ENCODE measurements at regions not wholly inside any gene's neighbourhood (a gene's known extent, or its start where the extent isn't known, plus 50 kb on each side); places are given as distances from the start of the nearest gene placed in this dataset.
"Not testable (repeated sequence)": the region's sequence is repeated elsewhere in the genome, so short reads cannot be mapped to it uniquely, and the experiment has no call there.

- H3K27ac ChIP-seq (ENCODE audit: low read depth, low read length): no peak overlapping the region
- no peaks in the 10 kb centered on the region for H3K36me3 ChIP-seq (ENCODE audit: control insufficient read depth, insufficient read depth, low read length)
- no peaks in the 10 kb centered on the region for H3K4me1 ChIP-seq (ENCODE audit: control insufficient read depth, insufficient read depth, low read length)
- H3K4me3 ChIP-seq (ENCODE audit: low read depth, low read length): no peak overlapping the region
- no peak overlapping the region for H3K9ac ChIP-seq (ENCODE audit: low read depth, low read length)
- H3K9me3 ChIP-seq (ENCODE audit: control insufficient read depth, insufficient read depth, low read length): no peaks in the 10 kb centered on the region; the same call in 1 of the 2 replicates
- no peaks in the 10 kb centered on the region for H3K27me3 ChIP-seq (ENCODE audit: control insufficient read depth, insufficient read depth, low read length)
These were observed 150.0 kb upstream of the CHL1 start for GRCh38 chr3:46576-46975.

GRCh38 chr3:53441-53840 is 143.1 kb upstream of the CHL1 start:
- H3K9ac ChIP-seq (ENCODE audit: low read depth, low read length); H3K9me3 ChIP-seq (ENCODE audit: control insufficient read depth, insufficient read depth, low read length); H3K4me3 ChIP-seq (ENCODE audit: low read depth, low read length); H3K36me3 ChIP-seq (ENCODE audit: control insufficient read depth, insufficient read depth, low read length); H3K27me3 ChIP-seq (ENCODE audit: control insufficient read depth, insufficient read depth, low read length); H3K27ac ChIP-seq (ENCODE audit: low read depth, low read length); H3K4me1 ChIP-seq (ENCODE audit: control insufficient read depth, insufficient read depth, low read length): not testable (repeated sequence)

- Histone ChIP-seq H3K9me3 (ENCODE audit: control insufficient read depth, insufficient read depth, low read length) (no peaks in the 10 kb centered on the region; the same call in 1 of the 2 replicates), H3K4me3 (ENCODE audit: low read depth, low read length) (no peak overlapping the region), H3K4me1 (ENCODE audit: control insufficient read depth, insufficient read depth, low read length) (no peaks in the 10 kb centered on the region), H3K27ac (ENCODE audit: low read depth, low read length) (no peak overlapping the region), H3K9ac (ENCODE audit: low read depth, low read length) (no peak overlapping the region), H3K27me3 (ENCODE audit: control insufficient read depth, insufficient read depth, low read length) (no peaks in the 10 kb centered on the region), H3K36me3 (ENCODE audit: control insufficient read depth, insufficient read depth, low read length) (no peaks in the 10 kb centered on the region)
These were observed 142.3 kb upstream of the CHL1 start for GRCh38 chr3:54240-54639.

- Histone ChIP-seq H3K9ac (ENCODE audit: low read depth, low read length) (no peak overlapping the region), H3K36me3 (ENCODE audit: control insufficient read depth, insufficient read depth, low read length) (no peaks in the 10 kb centered on the region), H3K9me3 (ENCODE audit: control insufficient read depth, insufficient read depth, low read length) (no peaks in the 10 kb centered on the region), H3K27me3 (ENCODE audit: control insufficient read depth, insufficient read depth, low read length) (no peaks in the 10 kb centered on the region), H3K27ac (ENCODE audit: low read depth, low read length) (no peak overlapping the region), H3K4me3 (ENCODE audit: low read depth, low read length) (no peak overlapping the region), H3K4me1 (ENCODE audit: control insufficient read depth, insufficient read depth, low read length) (no peaks in the 10 kb centered on the region)
These were observed 139.9 kb upstream of the CHL1 start for GRCh38 chr3:56672-57071.

- Histone ChIP-seq H3K4me3 (ENCODE audit: low read depth, low read length) (no peak overlapping the region), H3K4me1 (ENCODE audit: control insufficient read depth, insufficient read depth, low read length) (peaks cover 11% of the 10 kb centered on the region; the same call in 1 of the 2 replicates), H3K9ac (ENCODE audit: low read depth, low read length) (no peak overlapping the region), H3K27ac (ENCODE audit: low read depth, low read length) (no peak overlapping the region), H3K27me3 (ENCODE audit: control insufficient read depth, insufficient read depth, low read length) (no peaks in the 10 kb centered on the region), H3K36me3 (ENCODE audit: control insufficient read depth, insufficient read depth, low read length) (no peaks in the 10 kb centered on the region), H3K9me3 (ENCODE audit: control insufficient read depth, insufficient read depth, low read length) (no peaks in the 10 kb centered on the region)
These were observed 136.7 kb upstream of the CHL1 start for GRCh38 chr3:59854-60253.

- H3K9ac ChIP-seq (ENCODE audit: low read depth, low read length): no peak overlapping the region
- H3K36me3 ChIP-seq (ENCODE audit: control insufficient read depth, insufficient read depth, low read length): no peaks in the 10 kb centered on the region
- H3K4me3 ChIP-seq (ENCODE audit: low read depth, low read length): no peak overlapping the region
- peaks cover 11% of the 10 kb centered on the region; the same call in 1 of the 2 replicates for H3K4me1 ChIP-seq (ENCODE audit: control insufficient read depth, insufficient read depth, low read length)
- H3K9me3 ChIP-seq (ENCODE audit: control insufficient read depth, insufficient read depth, low read length): no peaks in the 10 kb centered on the region
- H3K27ac ChIP-seq (ENCODE audit: low read depth, low read length): no peak overlapping the region
- H3K27me3 ChIP-seq (ENCODE audit: control insufficient read depth, insufficient read depth, low read length): no peaks in the 10 kb centered on the region
These were observed 133.3 kb upstream of the CHL1 start for GRCh38 chr3:63095-63765.

- Histone ChIP-seq H3K4me1 (ENCODE audit: control insufficient read depth, insufficient read depth, low read length) (peaks cover 20% of the 10 kb centered on the region), H3K4me3 (ENCODE audit: low read depth, low read length) (no peak overlapping the region), H3K9ac (ENCODE audit: low read depth, low read length) (no peak overlapping the region), H3K27ac (ENCODE audit: low read depth, low read length) (no peak overlapping the region), H3K9me3 (ENCODE audit: control insufficient read depth, insufficient read depth, low read length) (no peaks in the 10 kb centered on the region), H3K27me3 (ENCODE audit: control insufficient read depth, insufficient read depth, low read length) (no peaks in the 10 kb centered on the region), H3K36me3 (ENCODE audit: control insufficient read depth, insufficient read depth, low read length) (no peaks in the 10 kb centered on the region)
These were observed 126.9 kb upstream of the CHL1 start for GRCh38 chr3:69690-70089.

GRCh38 chr3:72776-73175 is 123.8 kb upstream of the CHL1 start:
- Histone ChIP-seq H3K9me3 (ENCODE audit: control insufficient read depth, insufficient read depth, low read length) (no peaks in the 10 kb centered on the region), H3K27ac (ENCODE audit: low read depth, low read length) (no peak overlapping the region), H3K36me3 (ENCODE audit: control insufficient read depth, insufficient read depth, low read length) (no peaks in the 10 kb centered on the region), H3K4me1 (ENCODE audit: control insufficient read depth, insufficient read depth, low read length) (peaks cover 20% of the 10 kb centered on the region), H3K9ac (ENCODE audit: low read depth, low read length) (no peak overlapping the region), H3K27me3 (ENCODE audit: control insufficient read depth, insufficient read depth, low read length) (no peaks in the 10 kb centered on the region), H3K4me3 (ENCODE audit: low read depth, low read length) (no peak overlapping the region)

- H3K9ac ChIP-seq (ENCODE audit: low read depth, low read length): no peak overlapping the region
- no peaks in the 10 kb centered on the region for H3K27me3 ChIP-seq (ENCODE audit: control insufficient read depth, insufficient read depth, low read length)
- H3K9me3 ChIP-seq (ENCODE audit: control insufficient read depth, insufficient read depth, low read length): no peaks in the 10 kb centered on the region
- H3K4me3 ChIP-seq (ENCODE audit: low read depth, low read length): no peak overlapping the region
- H3K36me3 ChIP-seq (ENCODE audit: control insufficient read depth, insufficient read depth, low read length): no peaks in the 10 kb centered on the region
- no peak overlapping the region for H3K27ac ChIP-seq (ENCODE audit: low read depth, low read length)
- H3K4me1 ChIP-seq (ENCODE audit: control insufficient read depth, insufficient read depth, low read length): peaks cover 20% of the 10 kb centered on the region
These were observed 123.3 kb upstream of the CHL1 start for GRCh38 chr3:73271-73670.

GRCh38 chr3:74676-75243 is 121.8 kb upstream of the CHL1 start:
- H3K9me3 ChIP-seq (ENCODE audit: control insufficient read depth, insufficient read depth, low read length): no peaks in the 10 kb centered on the region
- H3K27ac ChIP-seq (ENCODE audit: low read depth, low read length): no peak overlapping the region
- H3K4me3 ChIP-seq (ENCODE audit: low read depth, low read length): no peak overlapping the region
- H3K4me1 ChIP-seq (ENCODE audit: control insufficient read depth, insufficient read depth, low read length): peaks cover 20% of the 10 kb centered on the region
- no peak overlapping the region for H3K9ac ChIP-seq (ENCODE audit: low read depth, low read length)
- H3K36me3 ChIP-seq (ENCODE audit: control insufficient read depth, insufficient read depth, low read length): no peaks in the 10 kb centered on the region
- no peaks in the 10 kb centered on the region for H3K27me3 ChIP-seq (ENCODE audit: control insufficient read depth, insufficient read depth, low read length)

- H3K9me3 ChIP-seq (ENCODE audit: control insufficient read depth, insufficient read depth, low read length): no peaks in the 10 kb centered on the region
- no peaks in the 10 kb centered on the region for H3K36me3 ChIP-seq (ENCODE audit: control insufficient read depth, insufficient read depth, low read length)
- no peak overlapping the region for H3K27ac ChIP-seq (ENCODE audit: low read depth, low read length)
- peaks cover 20% of the 10 kb centered on the region for H3K4me1 ChIP-seq (ENCODE audit: control insufficient read depth, insufficient read depth, low read length)
- no peak overlapping the region for H3K4me3 ChIP-seq (ENCODE audit: low read depth, low read length)
- no peaks in the 10 kb centered on the region for H3K27me3 ChIP-seq (ENCODE audit: control insufficient read depth, insufficient read depth, low read length)
- no peak overlapping the region for H3K9ac ChIP-seq (ENCODE audit: low read depth, low read length)
These were observed 121.3 kb upstream of the CHL1 start for GRCh38 chr3:75260-75659.

Data from HUES48 (cell line).